GM19239 (cell line): ENCODE measurements at regions not wholly inside any gene's neighbourhood (a gene's known extent, or its start where the extent isn't known, plus 50 kb on each side); places are given as distances from the start of the nearest gene placed in this dataset.

Experiments used
- DNase-seq: peaks from one replicate; pipeline ENCODE4 v3.0.0; 2011; ENCODE audit warnings: low spot score; ENCODE audit not compliant: insufficient read length
- FAIRE-seq: peaks from 2 replicates; lab custom pipeline; 2011; peaks lifted over from hg19 to GRCh38; lab: Jason Lieb, UNC

GRCh38 chr12:38985961-38986360, 80.6 kb upstream of the CPNE8 start:
- no peak for DNase-seq
- FAIRE-seq: no peak

- FAIRE-seq: no peak
- no peak for DNase-seq
Observed at GRCh38 chr12:38984388-38984787, 79.0 kb upstream of the CPNE8 start.

GRCh38 chr12:38983117-38983571, 77.8 kb upstream of the CPNE8 start:
- DNase-seq (no peak), FAIRE-seq (no peak)

- no peak for FAIRE-seq
- no peak for DNase-seq
Observed at GRCh38 chr12:38977132-38977531, 71.7 kb upstream of the CPNE8 start.

- FAIRE-seq (no peak), DNase-seq (no peak)
Observed at GRCh38 chr12:38969706-38970105, 64.3 kb upstream of the CPNE8 start.

- DNase-seq (no peak), FAIRE-seq (no peak)
Observed at GRCh38 chr12:38961683-38962082, 56.3 kb upstream of the CPNE8 start.

GRCh38 chr12:38961012-38961411, 55.6 kb upstream of the CPNE8 start:
- no peak for DNase-seq
- FAIRE-seq: no peak

- no peak for FAIRE-seq
- no peak for DNase-seq
Observed at GRCh38 chr12:38956337-38956736, 50.9 kb upstream of the CPNE8 start.
